ENCODE measurements at regions not wholly inside any gene's neighbourhood (a gene's known extent, or its start where the extent isn't known, plus 50 kb on each side); places are given as distances from the start of the nearest gene placed in this dataset.

GRCh38 chr4:78707268-78707667 is 68.9 kb upstream of the BMP2K start:
- H3K4me1 ChIP-seq (ENCODE audit: insufficient read depth, low read length): 0 out of 2 replicates have a peak, but pooled peaks cover 5% of the 10 kb centered on the region
- H2AFZ ChIP-seq (ENCODE audit: low read length): no peak overlapping the region
- no peak overlapping the region for H3K27ac ChIP-seq (ENCODE audit: low read length)
- no peak for DNase-seq
- ChIA-PET CTCF (no interaction called here), POLR2A (ENCODE audit: unreplicated experiment) (no interaction called here)
- no TSS peak for BruUV-seq (replicated peaks)
- intact Hi-C loops (cut with micrococcal nuclease): no loop called here
- no peaks in the 10 kb centered on the region for H4K20me1 ChIP-seq (ENCODE audit: low read length)
- no peaks in the 10 kb centered on the region for H3K79me2 ChIP-seq (ENCODE audit: low read length)
- no peaks in the 10 kb centered on the region for H3F3A ChIP-seq (ENCODE audit: low read length, unreplicated experiment)
- TF ChIP-seq CTCF (conservative IDR thresholded peaks at IDR 0.05; ENCODE audit: low read depth, low read length) (no peak), EZH2 (IDR thresholded peaks at IDR 0.05; ENCODE audit: low read length, unreplicated experiment) (no peak), EZH2phosphoT487 (IDR thresholded peaks at IDR 0.05; ENCODE audit: borderline replicate concordance, low read length) (no peak)
- no peak overlapping the region for H3K4me2 ChIP-seq (ENCODE audit: low read length)
- no peaks in the 10 kb centered on the region for H3K9me3 ChIP-seq (ENCODE audit: low read length)
- H3K27me3 ChIP-seq (ENCODE audit: low read length): no peaks in the 10 kb centered on the region
- no peaks in the 10 kb centered on the region for H3K9me2 ChIP-seq (replicated peaks; ENCODE audit: low read length)
- no peaks in the 10 kb centered on the region for H3K36me3 ChIP-seq (ENCODE audit: low read depth, low read length)
- H3K4me3 ChIP-seq (ENCODE audit: low read length): no peak overlapping the region
- H3K9ac ChIP-seq (ENCODE audit: low read length): no peak overlapping the region
- no peak for ATAC-seq

GRCh38 chr4:78707793-78708192 is 68.4 kb upstream of the BMP2K start:
- ATAC-seq (no peak), DNase-seq (no peak)
- 0 out of 2 replicates have a peak, but pooled peaks cover 5% of the 10 kb centered on the region for H3K4me1 ChIP-seq (ENCODE audit: insufficient read depth, low read length)
- H3K79me2 ChIP-seq (ENCODE audit: low read length): no peaks in the 10 kb centered on the region
- no peak overlapping the region for H3K4me3 ChIP-seq (ENCODE audit: low read length)
- no peaks in the 10 kb centered on the region for H3F3A ChIP-seq (ENCODE audit: low read length, unreplicated experiment)
- no peaks in the 10 kb centered on the region for H3K36me3 ChIP-seq (ENCODE audit: low read depth, low read length)
- no peaks in the 10 kb centered on the region for H4K20me1 ChIP-seq (ENCODE audit: low read length)
- no peaks in the 10 kb centered on the region for H3K9me2 ChIP-seq (replicated peaks; ENCODE audit: low read length)
- H3K27ac ChIP-seq (ENCODE audit: low read length): no peak overlapping the region
- no TSS peak for BruUV-seq (replicated peaks)
- H3K27me3 ChIP-seq (ENCODE audit: low read length): no peaks in the 10 kb centered on the region
- intact Hi-C loops (cut with micrococcal nuclease): no loop called here
- H3K9ac ChIP-seq (ENCODE audit: low read length): no peak overlapping the region
- H3K4me2 ChIP-seq (ENCODE audit: low read length): no peak overlapping the region
- ChIA-PET POLR2A (ENCODE audit: unreplicated experiment) (no interaction called here), CTCF (no interaction called here)
- no peak overlapping the region for H2AFZ ChIP-seq (ENCODE audit: low read length)
- TF ChIP-seq CTCF (conservative IDR thresholded peaks at IDR 0.05; ENCODE audit: low read depth, low read length) (no peak), EZH2 (IDR thresholded peaks at IDR 0.05; ENCODE audit: low read length, unreplicated experiment) (no peak), EZH2phosphoT487 (IDR thresholded peaks at IDR 0.05; ENCODE audit: borderline replicate concordance, low read length) (no peak)
- no peaks in the 10 kb centered on the region for H3K9me3 ChIP-seq (ENCODE audit: low read length)

GRCh38 chr4:78710536-78710935 is 65.6 kb upstream of the BMP2K start:
- H3K4me2 ChIP-seq (ENCODE audit: low read length): no peak overlapping the region
- H3K9ac ChIP-seq (ENCODE audit: low read length): no peak overlapping the region
- peak; percentile 91 for DNase-seq
- peak; percentile 60 for ATAC-seq
- TF ChIP-seq CTCF (conservative IDR thresholded peaks at IDR 0.05; ENCODE audit: low read depth, low read length): no peak
- TF ChIP-seq EZH2phosphoT487 (IDR thresholded peaks at IDR 0.05; ENCODE audit: borderline replicate concordance, low read length): no peak
- TF ChIP-seq EZH2 (IDR thresholded peaks at IDR 0.05; ENCODE audit: low read length, unreplicated experiment): no peak
- H3K27me3 ChIP-seq (ENCODE audit: low read length): no peaks in the 10 kb centered on the region
- no peaks in the 10 kb centered on the region for H4K20me1 ChIP-seq (ENCODE audit: low read length)
- no TSS peak for BruUV-seq (replicated peaks)
- no peak overlapping the region for H3K27ac ChIP-seq (ENCODE audit: low read length)
- CTCF ChIA-PET: no interaction called here
- H3K36me3 ChIP-seq (ENCODE audit: low read depth, low read length): no peaks in the 10 kb centered on the region
- H3K79me2 ChIP-seq (ENCODE audit: low read length): no peaks in the 10 kb centered on the region
- POLR2A ChIA-PET (ENCODE audit: unreplicated experiment): no interaction called here
- intact Hi-C loops (cut with micrococcal nuclease): no loop called here
- no peak overlapping the region for H2AFZ ChIP-seq (ENCODE audit: low read length)
- H3K9me2 ChIP-seq (replicated peaks; ENCODE audit: low read length): no peaks in the 10 kb centered on the region
- no peak overlapping the region for H3K4me3 ChIP-seq (ENCODE audit: low read length)
- H3K9me3 ChIP-seq (ENCODE audit: low read length): no peaks in the 10 kb centered on the region
- H3K4me1 ChIP-seq (ENCODE audit: insufficient read depth, low read length): 0 out of 2 replicates have a peak, but pooled peaks cover 5% of the 10 kb centered on the region
- H3F3A ChIP-seq (ENCODE audit: low read length, unreplicated experiment): no peaks in the 10 kb centered on the region
